ENCODE measurements at regions not wholly inside any gene's neighbourhood (a gene's known extent, or its start where the extent isn't known, plus 50 kb on each side); places are given as distances from the start of the nearest gene placed in this dataset.

DNA sequence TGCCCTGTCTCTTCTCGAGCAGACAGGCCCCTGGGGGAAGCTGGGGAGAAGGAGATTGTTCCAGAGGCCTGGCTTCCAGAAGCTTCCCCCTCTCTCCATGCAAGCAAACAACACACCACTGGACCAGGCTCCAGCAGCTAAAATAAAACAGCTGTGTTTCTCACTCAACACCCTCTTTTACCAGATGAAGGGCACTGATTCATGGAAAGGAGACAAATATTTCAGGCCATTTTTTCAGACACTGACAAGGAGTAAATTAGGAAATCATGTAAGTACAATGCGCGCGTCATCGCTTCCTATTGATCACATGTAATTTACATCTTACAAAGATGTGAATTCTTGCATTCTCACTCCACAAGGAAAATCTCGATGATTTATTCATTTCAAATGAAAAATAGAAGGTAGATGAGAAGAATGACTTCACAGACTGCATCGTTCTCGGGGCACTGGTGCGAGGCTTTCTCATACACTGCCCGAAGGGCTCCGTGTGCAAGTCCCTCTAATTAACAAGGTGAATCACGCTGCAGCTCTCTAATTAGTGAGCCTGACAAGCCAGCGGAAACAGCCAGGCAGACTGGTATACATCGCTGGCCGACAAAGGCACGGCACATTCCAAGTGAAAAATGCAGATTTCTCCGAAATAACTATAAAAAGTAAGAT lies 153.6 kb downstream of the KCTD15 start:
- no peak for DNase-seq

DNA sequence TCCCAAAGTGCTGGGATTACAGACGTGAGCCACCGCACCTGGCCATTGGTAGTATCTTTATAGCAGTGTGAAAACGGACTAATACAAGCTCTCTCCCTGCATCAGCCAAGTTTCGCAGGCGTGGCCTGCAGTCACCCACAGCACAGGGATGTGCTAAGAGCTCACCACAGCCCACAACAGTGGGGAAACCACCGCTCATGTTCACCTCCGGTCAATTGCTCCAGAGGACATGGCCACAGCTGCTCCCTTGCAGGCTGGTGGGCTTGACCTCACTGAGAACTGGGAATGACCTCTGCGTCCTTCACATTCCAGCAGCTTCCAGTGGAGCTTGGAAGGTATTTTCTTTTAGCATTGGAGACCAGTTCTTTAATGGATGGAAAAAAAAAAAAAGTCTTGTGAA lies 156.4 kb downstream of the KCTD15 start:
- DNase-seq: no peak

DNA sequence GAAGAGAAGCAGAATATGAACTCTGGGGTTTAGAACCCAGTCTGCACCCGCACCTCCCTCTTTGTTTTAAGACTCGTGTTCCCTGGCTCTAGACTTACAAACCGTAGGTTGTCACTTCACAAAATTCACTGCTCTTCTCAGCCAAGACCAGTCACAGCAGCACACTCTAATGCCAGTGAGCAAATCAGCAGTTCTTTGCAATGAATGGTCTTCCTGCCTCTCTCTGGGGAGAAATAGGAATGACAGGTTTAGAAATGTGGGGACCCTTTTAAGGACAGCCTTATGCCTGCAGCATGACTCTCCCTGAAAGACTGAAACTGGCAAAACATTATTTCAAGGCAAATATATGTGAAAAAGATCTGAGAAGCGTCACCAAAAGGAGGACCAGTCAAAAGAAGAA lies 156.9 kb downstream of the KCTD15 start:
- DNase-seq: no peak

GRCh38 chr19:33954686-33955085 lies 158.0 kb downstream of the KCTD15 start:
- DNase-seq: no peak

DNA sequence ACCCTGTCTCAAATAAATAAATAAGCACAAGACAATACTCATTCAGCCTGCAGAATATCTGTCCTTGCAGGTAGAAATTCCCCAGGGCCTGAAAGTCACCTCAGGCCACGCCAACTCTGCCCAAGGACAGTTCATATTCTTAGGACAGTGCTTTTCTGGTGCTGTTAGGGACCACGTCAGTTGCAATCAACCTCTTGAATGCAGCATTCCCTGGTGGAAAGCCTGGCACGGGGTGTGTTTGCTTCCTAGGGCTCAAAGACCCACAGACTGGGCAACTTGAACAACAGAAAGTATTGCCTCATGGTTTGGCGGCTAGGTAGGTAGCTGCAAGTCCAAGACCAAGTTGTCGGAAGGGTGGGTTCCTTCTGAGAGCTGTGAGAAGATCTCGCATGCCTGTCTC lies 160.3 kb downstream of the KCTD15 start:
- no peak for DNase-seq

GRCh38 chr19:33957804-33958203 lies 161.1 kb downstream of the KCTD15 start:
- DNase-seq: no peak

DNA sequence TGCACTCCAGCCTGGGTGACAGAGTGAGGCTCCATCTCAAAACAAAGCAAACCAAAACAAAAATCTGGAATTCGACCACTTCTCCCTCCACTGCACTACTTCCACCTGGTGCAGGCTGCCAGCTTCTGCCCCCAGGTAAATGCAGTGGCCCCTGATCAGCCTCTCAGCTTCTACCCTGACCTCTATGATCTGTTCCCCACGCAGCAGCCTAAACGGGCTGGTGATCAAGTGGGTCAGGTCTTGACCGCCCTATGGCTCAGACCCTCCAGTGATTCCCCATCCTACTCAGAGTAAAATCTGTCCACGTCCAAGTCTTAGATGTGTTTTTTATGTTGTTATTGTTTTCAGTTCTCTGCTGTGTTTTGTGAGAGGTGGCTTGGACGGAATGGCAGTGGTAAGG lies 163.9 kb downstream of the KCTD15 start:
- no peak for DNase-seq

GRCh38 chr19:33962161-33962560 lies 165.5 kb downstream of the KCTD15 start:
- DNase-seq: no peak

GRCh38 chr19:33963514-33963913 lies 166.8 kb downstream of the KCTD15 start:
- no peak for DNase-seq

DNA sequence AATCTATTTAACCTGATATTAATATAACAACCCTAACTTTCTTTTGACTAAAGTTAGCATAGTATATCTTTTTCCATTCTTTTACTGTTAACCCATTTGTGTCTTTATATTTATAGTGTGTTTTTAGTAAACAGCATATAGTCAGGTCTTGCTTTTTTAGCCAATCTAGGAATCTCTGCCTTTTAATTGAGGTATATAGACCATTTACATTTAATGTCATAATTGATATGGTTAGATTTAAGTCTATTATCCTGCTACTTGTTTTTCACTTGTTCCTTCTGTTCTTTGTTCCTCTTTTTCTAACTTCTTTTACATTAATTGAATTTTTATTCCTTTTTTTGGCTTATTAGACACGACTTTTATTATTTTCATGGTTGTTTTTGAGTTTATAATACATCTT lies 174.4 kb downstream of the KCTD15 start:
- DNase-seq: no peak

DNA sequence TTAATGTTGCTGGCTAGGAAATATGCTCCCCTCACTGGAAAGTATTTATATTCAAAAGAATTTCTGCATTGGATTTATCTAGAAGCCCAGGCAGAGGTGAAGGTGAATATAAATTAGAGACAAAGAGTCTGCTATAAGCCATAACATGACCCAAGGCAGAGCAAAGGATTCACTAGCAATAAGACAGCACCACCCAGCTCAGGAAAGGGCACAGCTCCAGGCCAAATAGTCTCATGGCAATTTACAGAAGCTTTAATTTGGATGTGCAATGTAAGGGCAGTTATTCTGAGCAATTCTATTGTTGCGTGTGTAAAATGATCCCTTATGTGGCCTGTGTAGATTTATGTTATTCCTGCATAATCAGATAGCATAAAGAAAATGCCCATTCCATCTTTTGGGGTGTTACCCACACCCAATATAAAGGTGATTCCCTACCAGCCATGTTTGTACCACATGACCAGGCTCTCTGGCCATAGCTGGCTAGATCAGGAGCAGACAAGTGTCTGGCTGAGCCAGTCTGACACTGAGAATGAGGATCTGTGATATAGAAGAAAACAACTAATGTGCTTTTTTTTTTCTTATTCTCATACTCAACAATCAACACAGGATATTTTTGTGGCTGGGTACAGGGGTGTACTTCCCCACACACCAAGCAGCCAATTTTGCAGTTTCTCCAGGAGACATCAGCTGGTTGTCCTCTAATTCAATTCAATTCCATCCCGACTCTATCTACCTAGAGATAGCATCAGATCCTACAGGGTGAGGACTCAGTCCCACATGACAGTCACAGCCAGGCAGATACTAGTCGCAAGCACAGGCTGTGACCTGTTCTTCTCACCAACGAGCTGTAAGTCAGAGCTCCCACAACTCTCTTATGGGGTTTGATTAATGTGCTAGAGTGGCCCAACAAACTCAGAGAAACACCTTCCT lies 181.4 kb downstream of the KCTD15 start:
- no peak for DNase-seq

DNA sequence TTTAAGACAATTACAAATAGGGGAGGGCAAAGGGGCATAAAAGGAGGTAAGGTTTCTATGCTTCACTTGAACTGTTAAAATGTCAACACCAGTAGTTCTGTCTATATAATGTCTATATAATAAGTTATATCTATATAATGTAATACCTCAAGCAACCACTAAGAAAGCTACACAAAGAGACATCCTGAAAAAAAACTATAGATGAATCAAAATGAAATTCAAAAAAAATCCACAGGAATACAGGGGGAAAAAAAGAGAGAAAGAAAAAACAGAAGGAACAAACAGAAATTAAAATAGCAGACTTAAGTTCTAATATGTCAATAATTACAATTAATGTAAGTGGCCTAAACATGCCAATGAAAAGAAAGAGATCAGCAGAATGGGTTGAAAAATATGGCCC lies 186.0 kb downstream of the KCTD15 start:
- DNase-seq: no peak

DNA sequence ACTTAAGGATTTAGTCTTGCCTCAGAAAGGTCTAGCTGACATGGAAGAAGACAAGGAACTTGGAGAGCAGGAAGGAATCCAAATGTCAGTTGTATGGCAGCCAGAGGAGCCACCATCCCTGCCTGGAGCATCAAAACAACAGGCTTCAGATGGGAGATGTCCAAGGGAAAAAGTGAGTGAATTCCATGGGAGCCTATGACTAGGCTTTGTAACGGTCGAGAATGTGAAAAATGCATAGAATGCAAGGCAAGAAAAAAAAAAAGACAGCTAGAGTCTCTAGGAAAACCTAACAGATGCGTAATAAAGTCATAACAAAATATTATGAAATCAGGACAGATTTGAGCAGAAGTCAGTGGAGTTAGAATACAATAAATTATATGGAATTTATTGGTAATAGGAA lies 183.7 kb upstream of the LSM14A start:
- no peak for DNase-seq

GRCh38 chr19:33997690-33998089 lies 174.6 kb upstream of the LSM14A start:
- DNase-seq: no peak

DNA sequence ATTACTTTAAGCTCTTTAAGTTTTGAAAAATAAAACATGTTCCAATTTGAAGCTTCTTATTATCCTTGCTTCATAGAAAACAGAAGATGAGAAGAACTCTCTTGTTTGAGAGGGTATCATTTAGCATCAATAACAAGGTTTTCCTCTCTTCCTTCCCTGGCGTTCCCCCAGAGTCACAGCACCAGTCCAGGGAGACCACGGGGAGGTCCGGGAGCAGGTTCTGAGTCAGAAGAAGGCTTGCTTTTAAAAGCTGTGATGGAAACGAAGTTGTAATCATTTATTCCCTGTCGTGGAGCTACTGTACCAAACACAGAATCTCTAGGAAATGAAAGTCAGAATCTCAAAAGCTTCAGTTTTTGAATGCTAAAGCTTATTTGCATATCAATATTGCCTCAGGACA lies 174.0 kb upstream of the LSM14A start:
- DNase-seq: no peak

DNA sequence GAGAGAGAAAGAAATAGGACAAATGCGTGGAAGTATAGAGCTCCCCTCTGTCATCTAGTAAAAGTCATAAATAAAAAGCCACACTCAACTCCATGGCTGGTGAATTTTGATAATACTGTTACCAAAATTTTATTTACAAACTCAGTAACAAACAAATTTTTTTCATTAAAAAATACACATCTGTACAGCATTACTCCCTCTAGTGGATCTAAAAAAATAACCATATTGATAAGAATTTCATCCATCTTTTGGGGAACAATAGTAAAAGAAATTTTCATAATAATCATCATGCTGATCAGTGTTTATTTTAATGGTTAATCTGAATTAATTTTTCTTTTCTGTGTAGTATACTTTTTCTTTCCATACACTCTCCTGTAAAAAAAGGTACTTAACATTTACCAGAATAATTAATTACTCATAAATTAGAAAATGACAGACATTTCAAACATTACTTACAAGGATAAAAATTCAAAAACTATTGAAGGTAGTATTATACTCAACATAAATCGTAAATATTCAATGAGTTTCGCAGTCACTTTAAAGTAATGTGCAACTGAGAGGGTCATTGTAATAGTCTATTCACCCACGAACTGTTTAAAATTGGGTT lies 173.5 kb upstream of the LSM14A start:
- peak in 1 of 2 donors; percentile 12 for DNase-seq

- no peak for DNase-seq
These were observed 155.3 kb upstream of the LSM14A start for GRCh38 chr19:34017024-34017423.

DNA sequence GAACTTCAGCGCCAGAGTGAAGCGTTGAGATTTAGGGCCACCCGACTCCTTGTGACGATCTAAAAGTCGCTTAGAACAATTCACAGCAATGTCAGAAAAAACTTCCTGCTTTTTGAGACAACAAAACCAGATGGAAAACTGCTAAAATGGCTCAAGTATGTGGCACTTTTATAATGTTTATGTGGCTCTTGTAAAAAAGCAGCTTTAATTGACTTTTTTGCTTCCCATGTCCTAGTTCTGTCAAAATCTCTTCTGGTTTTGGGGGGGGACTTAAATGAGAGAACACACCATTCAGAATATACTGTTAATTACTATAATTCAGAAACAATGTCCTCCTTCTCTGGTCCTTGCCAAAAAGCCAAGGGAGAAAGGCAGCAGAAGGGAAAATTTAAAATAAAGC lies 154.7 kb upstream of the LSM14A start:
- DNase-seq: no peak

DNA sequence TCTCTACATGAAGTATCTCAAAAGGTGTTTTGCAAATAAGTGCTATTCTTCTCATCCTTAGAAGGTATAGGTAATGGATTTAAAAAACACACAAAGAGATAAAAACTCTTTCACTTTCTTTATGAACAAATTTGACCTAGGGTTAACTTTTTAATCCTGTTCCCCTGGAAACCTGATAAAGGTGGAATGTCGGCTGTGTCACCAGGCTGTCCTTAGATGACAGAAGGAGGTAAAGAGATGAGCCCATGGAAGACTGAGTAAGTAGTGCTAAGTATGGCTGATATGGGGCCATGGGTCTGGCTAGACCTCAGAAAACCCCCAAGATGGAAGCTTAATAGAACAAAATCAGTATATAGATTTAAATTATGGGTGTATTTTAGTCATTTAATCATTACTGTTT lies 153.8 kb upstream of the LSM14A start:
- no peak for DNase-seq

GRCh38 chr19:34023381-34023780 lies 148.9 kb upstream of the LSM14A start:
- DNase-seq: no peak

DNA sequence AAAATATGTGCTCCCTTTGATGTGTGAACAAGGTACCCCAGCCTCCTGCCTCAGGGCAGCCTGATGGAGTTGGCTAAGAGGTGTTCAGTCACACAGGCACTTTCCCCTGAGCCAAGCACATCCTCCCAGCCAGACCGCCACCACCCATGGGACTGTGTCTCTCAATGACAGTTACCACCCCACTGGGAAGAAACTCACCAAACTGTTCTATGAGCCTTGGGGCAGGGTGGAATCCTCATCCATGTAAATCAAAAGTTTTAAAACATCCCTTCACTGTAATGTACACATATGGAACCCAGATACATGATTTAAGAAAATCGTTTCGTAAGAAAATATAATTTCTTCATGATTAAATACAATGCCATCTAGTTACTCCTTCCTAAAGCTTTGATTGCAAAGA lies 138.4 kb upstream of the LSM14A start:
- no peak for DNase-seq

DNA sequence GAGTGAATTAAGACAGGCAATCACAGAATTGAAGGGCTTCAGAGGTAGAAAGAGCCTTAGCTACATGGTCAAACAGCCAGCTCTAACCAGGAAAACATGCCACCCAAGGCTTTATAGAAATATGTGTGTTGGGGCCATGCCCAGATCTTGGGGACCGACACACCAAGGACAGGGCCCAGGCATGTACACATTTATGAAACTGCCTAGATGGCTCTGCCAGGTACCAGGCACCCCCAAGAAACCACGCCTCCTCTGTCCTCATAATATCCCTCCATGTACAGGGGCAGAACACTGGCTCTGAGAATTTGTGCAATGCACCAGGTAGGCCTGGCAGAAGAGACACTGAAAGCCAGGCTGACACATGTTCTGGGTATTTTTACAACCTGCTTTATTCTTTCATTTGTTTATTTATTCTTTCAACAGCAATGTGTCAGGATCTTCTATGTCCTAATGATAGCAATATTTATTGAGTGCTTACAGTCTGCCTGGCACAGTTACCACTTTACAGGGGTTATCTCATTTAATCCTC lies 137.9 kb upstream of the LSM14A start:
- no peak for DNase-seq

GRCh38 chr19:34041925-34042521 lies 130.3 kb upstream of the LSM14A start:
- peak; percentile 58 to 61 for DNase-seq

All from CD4-positive, alpha-beta T cell treated with Interleukin-4 for 1 hour (primary cell).